Skeletal muscle tissue (tissue), 3 donors: ENCODE measurements at regions not wholly inside any gene's neighbourhood (a gene's known extent, or its start where the extent isn't known, plus 50 kb on each side); places are given as distances from the start of the nearest gene placed in this dataset.

Experiments used
- H3K27ac ChIP-seq: one replicate; pipeline ENCODE4 v1.7.0; 2013; ENCODE audit warnings: mild to moderate bottlenecking, low read depth, low read length, inconsistent platforms
- H3K27me3 ChIP-seq, 3 donors: one replicate each; pipeline ENCODE4 v1.7.0; 2013; ENCODE audit warnings: low read length in 3 of 3; ENCODE audit not compliant: control insufficient read depth in 3 of 3, insufficient read depth in 3 of 3
- H3K36me3 ChIP-seq, 3 donors: one replicate each; pipeline ENCODE4 v1.7.0; 2013; ENCODE audit warnings: low read length in 3 of 3; ENCODE audit not compliant: control insufficient read depth in 3 of 3, insufficient read depth in 3 of 3
- H3K4me1 ChIP-seq, 3 donors: one replicate each; pipeline ENCODE4 v1.7.0; 2013; ENCODE audit warnings: low read length in 3 of 3, mild to moderate bottlenecking in 3 of 3; ENCODE audit not compliant: control insufficient read depth in 3 of 3, insufficient read depth in 3 of 3
- H3K4me3 ChIP-seq, 3 donors: one replicate each; pipeline ENCODE4 v1.7.0; 2013; ENCODE audit warnings: low read length in 3 of 3
- H3K9ac ChIP-seq, 3 donors: one replicate each; pipeline ENCODE4 v1.7.0; 2013; ENCODE audit warnings: low read length in 3 of 3, mild to moderate bottlenecking in 3 of 3, moderate library complexity in 2 of 3, low read depth in 1 of 3
- H3K9me3 ChIP-seq, 3 donors: one replicate each; pipeline ENCODE4 v1.7.0; 2013; ENCODE audit warnings: low read length in 3 of 3; ENCODE audit not compliant: control insufficient read depth in 3 of 3
- donor health status: Osteomylitis.

- no peak overlapping the region for H3K4me3 ChIP-seq
- no peak overlapping the region for H3K9ac ChIP-seq
- H3K4me1 ChIP-seq = no peaks in the 10 kb centered on the region
- H3K9me3 ChIP-seq = peaks cover 0 to 3% (median 3%) of the 10 kb centered on the region in 3 donors
- no peak overlapping the region for H3K27ac ChIP-seq
- no peaks in the 10 kb centered on the region for H3K36me3 ChIP-seq
- H3K27me3 ChIP-seq = no peaks in the 10 kb centered on the region
Measured at GRCh38 chr12:82213761-82214160, 144.4 kb downstream of the CCDC59 start.

- H3K9me3 ChIP-seq = peaks cover 0 to 3% (median 3%) of the 10 kb centered on the region in 3 donors
- H3K4me3 ChIP-seq = no peak overlapping the region
- no peaks in the 10 kb centered on the region for H3K4me1 ChIP-seq
- H3K9ac ChIP-seq = no peak overlapping the region
- H3K27me3 ChIP-seq = no peaks in the 10 kb centered on the region
- H3K36me3 ChIP-seq = no peaks in the 10 kb centered on the region
- no peak overlapping the region for H3K27ac ChIP-seq
Measured at GRCh38 chr12:82210882-82211281, 147.3 kb downstream of the CCDC59 start.

- Histone ChIP-seq H3K4me3 (no peak overlapping the region), H3K27ac (no peak overlapping the region), H3K36me3 (no peaks in the 10 kb centered on the region), H3K27me3 (no peaks in the 10 kb centered on the region), H3K4me1 (no peaks in the 10 kb centered on the region), H3K9ac (no peak overlapping the region), H3K9me3 (peaks cover 0 to 4% (median 3%) of the 10 kb centered on the region in 3 donors)
Measured at GRCh38 chr12:82209533-82209932, 148.7 kb downstream of the CCDC59 start.

DNA sequence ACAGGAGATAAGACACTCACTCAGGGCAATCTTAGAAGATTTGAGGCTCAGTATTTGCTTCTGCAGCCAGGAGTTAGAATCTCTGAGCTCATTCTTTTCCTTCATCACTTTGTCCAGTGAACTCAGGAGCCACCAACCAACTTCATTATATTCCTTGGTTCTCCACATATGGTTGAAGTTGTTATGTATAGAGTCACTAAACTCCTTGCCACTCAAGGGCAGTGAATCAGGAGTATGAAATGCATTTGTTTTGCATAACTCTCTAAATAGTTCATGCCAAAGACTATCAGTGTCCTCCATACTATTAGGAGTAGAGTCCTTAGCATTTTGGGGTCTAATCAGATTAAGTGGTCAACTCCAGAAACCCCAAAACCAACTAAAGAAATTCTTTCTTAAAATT is 150.6 kb downstream of the CCDC59 start:
- H3K4me3 ChIP-seq = no peak overlapping the region
- H3K9ac ChIP-seq = no peak overlapping the region
- no peaks in the 10 kb centered on the region for H3K27me3 ChIP-seq
- peaks cover 0 to 4% (median 3%) of the 10 kb centered on the region in 3 donors for H3K9me3 ChIP-seq
- H3K4me1 ChIP-seq = no peaks in the 10 kb centered on the region
- no peak overlapping the region for H3K27ac ChIP-seq
- H3K36me3 ChIP-seq = no peaks in the 10 kb centered on the region

- Histone ChIP-seq H3K4me3 (no peak overlapping the region), H3K36me3 (no peaks in the 10 kb centered on the region), H3K4me1 (no peaks in the 10 kb centered on the region), H3K27ac (no peak overlapping the region), H3K9ac (no peak overlapping the region), H3K27me3 (no peaks in the 10 kb centered on the region), H3K9me3 (peaks cover 0 to 4% (median 0%) of the 10 kb centered on the region in 3 donors)
Measured at GRCh38 chr12:82203086-82203485, 155.1 kb downstream of the CCDC59 start.

- Histone ChIP-seq H3K27me3 (no peaks in the 10 kb centered on the region), H3K36me3 (no peaks in the 10 kb centered on the region), H3K27ac (no peak overlapping the region), H3K9me3 (no peaks in the 10 kb centered on the region), H3K9ac (no peak overlapping the region), H3K4me1 (no peaks in the 10 kb centered on the region), H3K4me3 (no peak overlapping the region)
Measured at GRCh38 chr12:82187595-82187994, 170.6 kb downstream of the CCDC59 start.

DNA sequence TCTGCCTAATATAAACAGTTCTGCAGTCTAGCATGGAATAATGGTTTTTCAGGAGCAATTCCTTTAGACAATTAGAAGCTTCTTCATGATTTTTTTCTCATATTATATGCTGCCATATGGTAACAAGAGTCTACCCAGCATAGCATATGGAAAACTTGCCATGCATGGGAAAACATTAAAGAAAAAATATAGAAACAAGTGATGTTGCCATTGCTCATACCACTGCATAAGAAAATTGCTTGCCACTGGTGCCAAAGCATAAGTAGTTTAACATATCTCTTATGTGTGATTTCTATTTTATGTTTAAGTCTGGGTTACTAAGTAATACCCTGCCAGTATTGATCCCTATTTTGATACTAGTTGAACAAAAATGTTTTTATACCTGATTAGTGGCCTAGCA is 171.2 kb downstream of the CCDC59 start:
- Histone ChIP-seq H3K27me3 (no peaks in the 10 kb centered on the region), H3K4me1 (no peaks in the 10 kb centered on the region), H3K4me3 (no peak overlapping the region), H3K27ac (no peak overlapping the region), H3K9me3 (no peaks in the 10 kb centered on the region), H3K9ac (no peak overlapping the region), H3K36me3 (no peaks in the 10 kb centered on the region)

GRCh38 chr12:82186282-82186681 is 171.9 kb downstream of the CCDC59 start:
- Histone ChIP-seq H3K4me1 (no peaks in the 10 kb centered on the region), H3K36me3 (no peaks in the 10 kb centered on the region), H3K27me3 (no peaks in the 10 kb centered on the region), H3K4me3 (no peak overlapping the region), H3K9me3 (no peaks in the 10 kb centered on the region), H3K9ac (no peak overlapping the region), H3K27ac (no peak overlapping the region)

GRCh38 chr12:82184844-82185243 is 173.3 kb downstream of the CCDC59 start:
- no peaks in the 10 kb centered on the region for H3K9me3 ChIP-seq
- H3K27ac ChIP-seq = no peak overlapping the region
- no peaks in the 10 kb centered on the region for H3K4me1 ChIP-seq
- H3K9ac ChIP-seq = no peak overlapping the region
- no peaks in the 10 kb centered on the region for H3K27me3 ChIP-seq
- no peaks in the 10 kb centered on the region for H3K36me3 ChIP-seq
- H3K4me3 ChIP-seq = no peak overlapping the region

DNA sequence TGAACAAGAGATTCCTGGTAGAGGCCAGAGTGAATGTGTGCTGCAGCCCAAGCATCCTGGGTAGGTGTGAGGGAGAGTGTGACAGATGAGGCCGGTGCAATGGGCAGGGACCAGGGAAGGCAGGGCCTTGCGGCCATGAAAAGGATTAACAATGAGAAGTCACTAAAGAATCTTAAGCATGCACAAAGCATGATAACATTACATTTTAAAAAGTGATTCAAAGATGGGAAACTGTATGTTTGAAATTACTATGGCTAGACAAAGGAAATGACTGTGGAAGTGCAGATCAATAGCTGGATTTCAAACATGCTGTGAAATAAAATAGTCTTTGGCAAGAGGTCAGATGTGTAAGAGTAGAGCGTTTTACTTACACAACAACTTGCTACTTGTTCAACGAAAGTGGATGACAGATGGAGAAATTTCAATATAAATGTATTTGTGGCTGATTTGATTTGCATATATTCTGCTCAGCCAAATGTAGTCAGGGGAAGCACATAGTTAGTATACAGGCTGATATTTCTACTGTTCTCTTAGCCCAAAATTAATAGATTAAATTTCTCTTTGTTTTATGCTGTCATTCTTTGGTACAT is 175.5 kb downstream of the CCDC59 start:
- no peak overlapping the region for H3K4me3 ChIP-seq
- H3K9ac ChIP-seq = no peak overlapping the region
- H3K27me3 ChIP-seq = no peaks in the 10 kb centered on the region
- no peak overlapping the region for H3K27ac ChIP-seq
- H3K36me3 ChIP-seq = no peaks in the 10 kb centered on the region
- no peaks in the 10 kb centered on the region for H3K9me3 ChIP-seq
- no peaks in the 10 kb centered on the region for H3K4me1 ChIP-seq
